Fibroblast of lung (primary cell): ENCODE measurements at regions not wholly inside any gene's neighbourhood (a gene's known extent, or its start where the extent isn't known, plus 50 kb on each side); places are given as distances from the start of the nearest gene placed in this dataset.

Experiments
- DNase-seq, 2 donors: peaks; one replicate each; pipeline versions ENCODE4 v3.0.0 to v3.0.0-alpha.2; 2010; ENCODE audit warnings: low read depth in 2 of 2
- H2AFZ ChIP-seq: 2 replicates; pipeline ENCODE4 v1.5.1; 2012; ENCODE audit warnings: low read length, control low read depth, inconsistent platforms
- H3K27ac ChIP-seq: 2 replicates; pipeline ENCODE4 v1.5.1; 2011; ENCODE audit warnings: low read length, control low read depth; ENCODE audit not compliant: insufficient read depth
- H3K27me3 ChIP-seq: 2 replicates; pipeline ENCODE4 v1.5.1; 2011; ENCODE audit warnings: mild to moderate bottlenecking, low read length; ENCODE audit not compliant: control insufficient read depth, insufficient read depth
- H3K36me3 ChIP-seq: 2 replicates; pipeline ENCODE4 v1.5.1; 2011; ENCODE audit warnings: low read length; ENCODE audit not compliant: control insufficient read depth, insufficient read depth
- H3K4me1 ChIP-seq: 2 replicates; pipeline ENCODE4 v1.5.1; 2011; ENCODE audit warnings: low read length; ENCODE audit not compliant: control insufficient read depth, insufficient read depth; ENCODE audit errors: extremely low read depth
- H3K4me2 ChIP-seq: 2 replicates; pipeline ENCODE4 v1.5.1; 2011; ENCODE audit warnings: low read length, control low read depth; ENCODE audit not compliant: insufficient read depth; ENCODE audit errors: extremely low read depth
- H3K4me3 ChIP-seq, 4 experiments: fragments of 200-600 bp in 1 of 4; sonication (generic) in 1 of 4; replicated peaks in 1 of 4; 2 replicates each; pipeline ENCODE4 v1.5.1; 2011 to 2016; ENCODE audit warnings: low read length in 4 of 4, low read depth in 3 of 4, mild to moderate bottlenecking in 3 of 4, control low read depth in 2 of 4, inconsistent platforms in 1 of 4, mixed read lengths in 1 of 4; ENCODE audit not compliant: insufficient read depth in 1 of 4; ENCODE audit errors: control extremely low read depth in 1 of 4
- H3K79me2 ChIP-seq: 2 replicates; pipeline ENCODE4 v1.5.1; 2012; ENCODE audit warnings: mild to moderate bottlenecking, low read length, inconsistent platforms; ENCODE audit not compliant: control insufficient read depth, insufficient read depth
- H3K9ac ChIP-seq: 2 replicates; pipeline ENCODE4 v1.5.1; 2011; ENCODE audit warnings: mild to moderate bottlenecking, low read length, control low read depth; ENCODE audit not compliant: insufficient read depth
- H3K9me3 ChIP-seq: 2 replicates; pipeline ENCODE4 v1.5.1; 2012; ENCODE audit warnings: low read depth, low read length; ENCODE audit not compliant: control insufficient read depth, insufficient read depth
- H4K20me1 ChIP-seq: 2 replicates; pipeline ENCODE4 v1.5.1; 2011; ENCODE audit warnings: low read length; ENCODE audit not compliant: control insufficient read depth, insufficient read depth; ENCODE audit errors: extremely low read depth
- EZH2 ChIP-seq: IDR thresholded peaks from 2 replicates; pipeline ENCODE4 v1.5.1; 2012; ENCODE audit warnings: low read length, control low read depth, mild to moderate bottlenecking; ENCODE audit errors: missing control alignments
- TF ChIP-seq, protein P1 (sequence below), 2 donors: IDR thresholded peaks in 1 of 2; conservative IDR thresholded peaks in 1 of 2; 1 replicate in 1 of 2; 2 replicates in 1 of 2; pipeline ENCODE4 v1.5.1; 2011 to 2012; ENCODE audit warnings: low read length in 2 of 2, control low read depth in 1 of 2, inconsistent platforms in 1 of 2, low read depth in 1 of 2, mild to moderate bottlenecking in 1 of 2

DNA sequence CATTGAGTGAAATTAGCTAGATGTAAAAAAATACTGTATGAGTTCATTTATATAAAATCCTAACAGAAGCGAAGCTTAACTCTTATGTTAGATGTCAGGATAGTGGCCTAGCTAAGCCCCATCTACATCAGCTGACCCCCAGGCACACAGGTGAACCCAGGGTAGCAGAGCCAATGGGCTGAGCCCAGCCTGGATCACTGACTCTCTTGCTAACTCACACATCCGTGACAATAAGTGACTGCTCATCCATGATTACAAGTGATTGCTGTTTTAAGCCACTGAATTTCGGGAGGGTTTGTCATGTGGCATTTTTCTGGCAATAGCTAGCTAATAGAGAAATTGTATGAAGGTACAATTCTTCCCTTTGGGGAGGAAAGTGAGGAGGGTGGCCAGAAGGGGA is 55.2 kb upstream of the COG2 start:
- Histone ChIP-seq H4K20me1 (no peaks in the 10 kb centered on the region), H3K27ac (no peak overlapping the region), H3K4me1 (no peaks in the 10 kb centered on the region), H3K9ac (no peak overlapping the region), H3K27me3 (no peaks in the 10 kb centered on the region), H3K4me2 (no peak overlapping the region), H3K79me2 (no peaks in the 10 kb centered on the region), H3K36me3 (no peaks in the 10 kb centered on the region), H2AFZ (no peak overlapping the region), H3K4me3 (no peak overlapping the region), H3K9me3 (no peaks in the 10 kb centered on the region)
- TF ChIP-seq, protein P1, sequence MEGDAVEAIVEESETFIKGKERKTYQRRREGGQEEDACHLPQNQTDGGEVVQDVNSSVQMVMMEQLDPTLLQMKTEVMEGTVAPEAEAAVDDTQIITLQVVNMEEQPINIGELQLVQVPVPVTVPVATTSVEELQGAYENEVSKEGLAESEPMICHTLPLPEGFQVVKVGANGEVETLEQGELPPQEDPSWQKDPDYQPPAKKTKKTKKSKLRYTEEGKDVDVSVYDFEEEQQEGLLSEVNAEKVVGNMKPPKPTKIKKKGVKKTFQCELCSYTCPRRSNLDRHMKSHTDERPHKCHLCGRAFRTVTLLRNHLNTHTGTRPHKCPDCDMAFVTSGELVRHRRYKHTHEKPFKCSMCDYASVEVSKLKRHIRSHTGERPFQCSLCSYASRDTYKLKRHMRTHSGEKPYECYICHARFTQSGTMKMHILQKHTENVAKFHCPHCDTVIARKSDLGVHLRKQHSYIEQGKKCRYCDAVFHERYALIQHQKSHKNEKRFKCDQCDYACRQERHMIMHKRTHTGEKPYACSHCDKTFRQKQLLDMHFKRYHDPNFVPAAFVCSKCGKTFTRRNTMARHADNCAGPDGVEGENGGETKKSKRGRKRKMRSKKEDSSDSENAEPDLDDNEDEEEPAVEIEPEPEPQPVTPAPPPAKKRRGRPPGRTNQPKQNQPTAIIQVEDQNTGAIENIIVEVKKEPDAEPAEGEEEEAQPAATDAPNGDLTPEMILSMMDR (conservative IDR thresholded peaks at IDR 0.05 in 1 of 2, IDR thresholded peaks at IDR 0.05 in 1 of 2; ENCODE audit: low read depth in 1 of 2, low read length in 2 of 2): no peak
- TF ChIP-seq EZH2: no peak
- no peak for DNase-seq

GRCh38 chr1:230584660-230585059 is 57.6 kb upstream of the COG2 start:
- Histone ChIP-seq H3K4me2 (no peak overlapping the region), H3K36me3 (no peaks in the 10 kb centered on the region), H3K79me2 (no peaks in the 10 kb centered on the region), H3K4me1 (no peaks in the 10 kb centered on the region), H4K20me1 (no peaks in the 10 kb centered on the region), H3K9me3 (no peaks in the 10 kb centered on the region), H2AFZ (no peak overlapping the region), H3K27me3 (no peaks in the 10 kb centered on the region), H3K27ac (no peak overlapping the region), H3K9ac (no peak overlapping the region), H3K4me3 (no peak overlapping the region)
- TF ChIP-seq EZH2: no peak
- TF ChIP-seq, protein P1 (conservative IDR thresholded peaks at IDR 0.05 in 1 of 2, IDR thresholded peaks at IDR 0.05 in 1 of 2; ENCODE audit: low read depth in 1 of 2, low read length in 2 of 2): no peak
- DNase-seq: no peak

DNA sequence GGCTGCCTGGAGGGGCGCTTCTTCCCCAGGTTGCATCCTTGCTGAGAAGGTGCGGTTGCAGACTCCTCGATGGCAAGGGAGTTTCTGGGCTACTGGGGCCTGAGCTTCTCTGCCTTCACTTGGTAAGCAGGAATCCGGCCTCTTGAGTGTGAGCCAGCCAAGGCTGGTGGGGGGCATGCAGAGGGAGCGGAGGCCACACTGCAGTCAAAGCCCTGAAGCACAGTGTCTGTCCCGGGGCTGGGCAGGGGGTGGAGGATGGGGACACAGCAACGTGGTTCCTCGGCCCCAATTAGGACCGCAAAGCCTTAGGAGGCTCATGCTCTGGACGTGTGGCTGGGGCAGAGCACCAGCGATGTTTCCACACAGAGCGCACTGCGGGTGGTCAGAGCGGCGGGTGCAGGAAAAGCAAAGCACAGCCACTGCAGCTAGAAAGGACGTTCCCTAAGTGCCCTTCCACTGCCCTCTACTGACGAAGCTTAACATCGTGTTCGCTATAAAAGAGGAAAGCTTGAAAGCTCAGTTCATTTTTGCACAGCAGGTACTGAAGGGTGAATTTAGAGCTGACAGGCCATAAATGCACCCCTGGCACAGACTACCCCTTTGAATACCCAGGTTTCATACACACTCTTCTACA is 60.7 kb upstream of the COG2 start:
- no peak overlapping the region for H2AFZ ChIP-seq
- H3K9ac ChIP-seq: no peak overlapping the region
- H3K4me1 ChIP-seq: no peaks in the 10 kb centered on the region
- TF ChIP-seq, protein P1 (conservative IDR thresholded peaks at IDR 0.05 in 1 of 2, IDR thresholded peaks at IDR 0.05 in 1 of 2; ENCODE audit: low read depth in 1 of 2, low read length in 2 of 2): no peak
- no peak for TF ChIP-seq EZH2
- no peaks in the 10 kb centered on the region for H3K36me3 ChIP-seq
- no peak overlapping the region for H3K27ac ChIP-seq
- H3K4me2 ChIP-seq: no peak overlapping the region
- no peaks in the 10 kb centered on the region for H3K27me3 ChIP-seq
- DNase-seq: no peak
- no peak overlapping the region for H3K4me3 ChIP-seq
- H3K79me2 ChIP-seq: no peaks in the 10 kb centered on the region
- H3K9me3 ChIP-seq: no peaks in the 10 kb centered on the region
- no peaks in the 10 kb centered on the region for H4K20me1 ChIP-seq
